Breast epithelium (tissue), 3 donors: ENCODE measurements at regions not wholly inside any gene's neighbourhood (a gene's known extent, or its start where the extent isn't known, plus 50 kb on each side); places are given as distances from the start of the nearest gene placed in this dataset.

Experiments
- CTCF ChIP-seq, 3 donors: fragments of 450-650 bp; IDR thresholded peaks; one replicate each; pipeline ENCODE4 v1.5.1; 2016 to 2017; ENCODE audit warnings: antibody characterized with exemption in 3 of 3, mild to moderate bottlenecking in 3 of 3, moderate library complexity in 3 of 3
- POLR2A ChIP-seq: fragments of 450-650 bp; IDR thresholded peaks from one replicate; pipeline ENCODE4 v1.6.1; 2016; ENCODE audit warnings: antibody characterized with exemption, mild to moderate bottlenecking, moderate library complexity
- POLR2AphosphoS5 ChIP-seq, 3 donors: sonication (generic); formaldehyde crosslinking; IDR thresholded peaks; one replicate each; pipeline ENCODE4 v1.6.1; 2017; ENCODE audit warnings: antibody characterized with exemption in 3 of 3

GRCh38 chr21:17726047-17726829 is 92.9 kb downstream of the C21orf91 start:
- TF ChIP-seq CTCF (IDR thresholded peaks at IDR 0.05) (no peak), POLR2A (no peak), POLR2AphosphoS5 (IDR thresholded peaks at IDR 0.05) (no peak)
